Gastrocnemius medialis (tissue), 4 donors: ENCODE measurements at regions not wholly inside any gene's neighbourhood (a gene's known extent, or its start where the extent isn't known, plus 50 kb on each side); places are given as distances from the start of the nearest gene placed in this dataset.

Experiments used
- ATAC-seq, 2 donors: fragments of 150-250 bp; one replicate each; pipeline ENCODE4 v1.9.1; 2016
- DNase-seq, 2 donors: peaks; one replicate each; pipeline ENCODE4 v3.0.0-alpha.2; 2019
- H3K27ac ChIP-seq, 4 donors: fragments of 200-600 bp; sonication (generic); 1 replicate in 1 of 4; 2 replicates in 3 of 4; pipeline ENCODE4 v1.5.1; 2016 to 2018; ENCODE audit warnings: mild to moderate bottlenecking in 2 of 4, moderate library complexity in 1 of 4
- H3K27me3 ChIP-seq, 3 donors: fragments of 200-600 bp; sonication (generic) in 2 of 3; 1 replicate in 1 of 3; 2 replicates in 2 of 3; pipeline versions ENCODE4 v1.5.1 to v1.6.0; 2016 to 2019; ENCODE audit warnings: mild to moderate bottlenecking in 1 of 3, moderate library complexity in 1 of 3
- H3K36me3 ChIP-seq, 2 donors: fragments of 200-600 bp; sonication (generic) in 1 of 2; one replicate each; pipeline ENCODE4 v1.5.1; 2017 to 2018
- H3K4me1 ChIP-seq, 2 donors: fragments of 200-600 bp; sonication (generic) in 1 of 2; one replicate each; pipeline ENCODE4 v1.5.1; 2016 to 2017; ENCODE audit warnings: mild to moderate bottlenecking in 2 of 2
- H3K4me3 ChIP-seq, 4 donors: fragments of 200-600 bp; sonication (generic) in 3 of 4; 1 replicate in 1 of 4; 2 replicates in 3 of 4; pipeline ENCODE4 v1.5.1; 2016 to 2019; ENCODE audit warnings: mild to moderate bottlenecking in 2 of 4
- H3K9me3 ChIP-seq, 3 donors: fragments of 200-600 bp; sonication (generic) in 2 of 3; 1 replicate in 1 of 3; 2 replicates in 2 of 3; pipeline ENCODE4 v1.5.1; 2016 to 2019
- POLR2A ChIP-seq, 2 donors: fragments of 450-650 bp; IDR thresholded peaks; one replicate each; pipeline ENCODE4 v1.6.1; 2017; ENCODE audit warnings: antibody characterized with exemption in 2 of 2, mild to moderate bottlenecking in 2 of 2, moderate library complexity in 2 of 2
- in situ Hi-C, 4 donors: fragments of 200-750 bp; cut with MboI; loops; one replicate each; pipeline versions ENCODE4 v1.15.0 to v1.8.0; 2017; ENCODE audit warnings: low sequenced_read_pairs in 4 of 4
- intact Hi-C: fragments of 100-400 bp; cut with DNase I; formaldehyde crosslinking; loops from one replicate; pipeline ENCODE4 v1.15.1; 2023; ENCODE audit warnings: low total_unique reads
- TF ChIP-seq, protein P1 (sequence below), 5 experiments: fragments of 450-650 bp in 3 of 5; fragments of 200-600 bp in 2 of 5; sonication (generic) in 2 of 5; IDR thresholded peaks in 4 of 5; conservative IDR thresholded peaks in 1 of 5; 1 replicate in 4 of 5; 2 replicates in 1 of 5; pipeline ENCODE4 v1.5.1; 2016 to 2019; ENCODE audit warnings: antibody characterized with exemption in 5 of 5, mild to moderate bottlenecking in 3 of 5, moderate library complexity in 3 of 5

DNA sequence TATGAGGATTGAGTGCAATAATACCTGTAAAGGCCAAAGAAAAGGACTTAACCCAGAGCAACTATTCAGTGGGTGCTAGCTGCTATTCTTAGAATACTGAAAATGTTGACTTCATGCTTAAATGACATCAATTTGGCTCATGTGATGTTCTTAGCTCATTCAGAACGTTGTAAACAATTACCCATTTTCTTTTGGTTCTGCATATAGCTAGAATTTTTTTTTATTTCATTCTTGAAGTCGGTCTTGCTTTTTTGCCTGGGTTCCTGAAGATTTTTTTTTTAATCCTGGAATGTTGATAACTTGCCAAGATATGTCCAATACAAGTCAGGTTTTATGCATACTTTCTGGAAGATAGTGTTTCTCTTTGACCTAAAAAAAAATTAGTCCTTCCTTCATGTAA is 772.0 kb downstream of the LTN1 start:
- ATAC-seq, result no peak

DNA sequence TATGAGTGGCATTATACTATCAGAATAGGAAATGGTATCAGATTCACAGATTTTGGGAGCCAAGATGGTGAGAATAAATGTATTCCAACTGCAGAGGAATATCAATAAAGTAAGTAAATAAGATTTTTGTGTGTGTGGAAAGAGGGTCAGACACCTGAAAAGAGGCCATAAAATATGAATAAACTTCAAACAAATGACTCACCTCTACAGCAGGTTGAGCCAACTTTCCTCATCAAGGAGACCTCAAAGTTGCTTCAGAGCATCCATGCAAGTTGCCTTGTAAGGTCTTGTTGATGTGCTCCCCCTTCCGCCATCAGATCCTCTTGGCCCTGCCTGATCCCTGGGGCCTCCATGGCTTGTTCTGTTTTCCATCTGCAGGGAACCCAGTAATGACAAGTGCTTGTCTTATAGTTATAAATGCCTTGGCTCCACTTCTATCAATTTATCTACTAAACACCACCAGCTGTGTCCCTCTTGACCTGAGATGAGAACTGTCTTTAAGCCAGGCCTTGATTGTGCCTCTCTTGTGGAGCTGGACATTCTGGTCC is 775.6 kb downstream of the LTN1 start:
- DNase-seq (peak in 1 of 2 donors; percentile 54), ATAC-seq (peak in 1 of 2 donors; percentile 31)
- TF ChIP-seq POLR2A (IDR thresholded peaks at IDR 0.05), result no peak
- TF ChIP-seq, protein P1, sequence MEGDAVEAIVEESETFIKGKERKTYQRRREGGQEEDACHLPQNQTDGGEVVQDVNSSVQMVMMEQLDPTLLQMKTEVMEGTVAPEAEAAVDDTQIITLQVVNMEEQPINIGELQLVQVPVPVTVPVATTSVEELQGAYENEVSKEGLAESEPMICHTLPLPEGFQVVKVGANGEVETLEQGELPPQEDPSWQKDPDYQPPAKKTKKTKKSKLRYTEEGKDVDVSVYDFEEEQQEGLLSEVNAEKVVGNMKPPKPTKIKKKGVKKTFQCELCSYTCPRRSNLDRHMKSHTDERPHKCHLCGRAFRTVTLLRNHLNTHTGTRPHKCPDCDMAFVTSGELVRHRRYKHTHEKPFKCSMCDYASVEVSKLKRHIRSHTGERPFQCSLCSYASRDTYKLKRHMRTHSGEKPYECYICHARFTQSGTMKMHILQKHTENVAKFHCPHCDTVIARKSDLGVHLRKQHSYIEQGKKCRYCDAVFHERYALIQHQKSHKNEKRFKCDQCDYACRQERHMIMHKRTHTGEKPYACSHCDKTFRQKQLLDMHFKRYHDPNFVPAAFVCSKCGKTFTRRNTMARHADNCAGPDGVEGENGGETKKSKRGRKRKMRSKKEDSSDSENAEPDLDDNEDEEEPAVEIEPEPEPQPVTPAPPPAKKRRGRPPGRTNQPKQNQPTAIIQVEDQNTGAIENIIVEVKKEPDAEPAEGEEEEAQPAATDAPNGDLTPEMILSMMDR (IDR thresholded peaks at IDR 0.05 in 4 of 5, conservative IDR thresholded peaks at IDR 0.05 in 1 of 5), result no peak
- Histone ChIP-seq H3K27ac (no peak overlapping the region), H3K36me3 (no peaks in the 10 kb centered on the region), H3K4me3 (no peak overlapping the region), H3K4me1 (peaks cover 8 to 29% of the 10 kb centered on the region in 2 donors), H3K9me3 (no peaks in the 10 kb centered on the region), H3K27me3 (no peaks in the 10 kb centered on the region)
- intact Hi-C loops (loop anchor here (10.0 kb wide), 1 partner anchor 112 kb away; no protein-coding TSS in a partner anchor), in situ Hi-C loops (no loop called here)

More for the DNA sequence above, 772.0 kb downstream of the LTN1 start:
- no peak for TF ChIP-seq POLR2A (IDR thresholded peaks at IDR 0.05)
- TF ChIP-seq, protein P1 (IDR thresholded peaks at IDR 0.05 in 4 of 5, conservative IDR thresholded peaks at IDR 0.05 in 1 of 5), result no peak
- Histone ChIP-seq H3K4me1 (peaks cover 3 to 13% of the 10 kb centered on the region in 2 donors), H3K36me3 (no peaks in the 10 kb centered on the region), H3K9me3 (no peaks in the 10 kb centered on the region), H3K27me3 (no peaks in the 10 kb centered on the region), H3K27ac (no peak overlapping the region), H3K4me3 (no peak overlapping the region)
- DNase-seq, result no peak
- in situ Hi-C loops, result no loop called here
- intact Hi-C loops, result no loop called here

DNA sequence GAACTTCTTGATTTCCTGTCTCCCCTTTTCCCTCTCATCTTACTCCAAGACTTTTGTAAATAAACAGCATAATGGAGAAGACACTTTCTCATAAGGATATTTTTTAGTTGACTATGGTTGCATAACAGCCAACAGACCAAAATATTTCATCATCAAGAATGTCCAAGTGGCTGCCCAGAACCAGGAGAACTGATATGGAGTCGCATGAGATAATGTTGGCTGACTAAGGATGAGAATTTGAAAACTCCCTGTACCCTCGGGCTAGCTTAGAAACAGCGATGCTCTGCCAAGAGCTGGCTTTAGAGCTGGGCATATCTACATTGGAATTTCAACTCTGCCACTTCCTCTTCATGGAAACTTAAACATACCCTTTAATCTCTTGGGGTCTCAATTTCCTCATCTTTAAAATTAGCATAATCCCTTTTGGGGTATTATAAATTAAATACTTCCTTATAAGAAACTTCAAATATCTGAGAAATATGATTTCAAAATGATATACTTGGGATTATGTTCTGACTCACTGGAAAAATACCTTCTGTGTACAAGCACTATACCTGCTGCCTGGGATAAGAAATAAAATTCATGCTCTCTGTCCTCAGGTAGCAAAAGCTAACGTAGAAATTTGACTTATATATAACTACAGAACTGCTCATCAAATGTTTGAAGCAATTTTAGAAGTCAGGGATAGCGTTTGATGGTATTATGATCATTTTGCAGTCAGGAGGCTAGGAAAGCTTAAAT is 777.3 kb downstream of the LTN1 start:
- H3K9me3 ChIP-seq, result no peaks in the 10 kb centered on the region
- H3K27me3 ChIP-seq, result no peaks in the 10 kb centered on the region
- H3K4me1 ChIP-seq, result peaks cover 10 to 30% of the 10 kb centered on the region in 2 donors
- no peaks in the 10 kb centered on the region for H3K36me3 ChIP-seq
- peak; percentile 98 to 99 for ATAC-seq
- peak overlapping the region in 1 of 4 donors; percentile 15 for H3K4me3 ChIP-seq
- peak overlapping the region; percentile 55 to 75 (median 62) for H3K27ac ChIP-seq
- DNase-seq, result peak; percentile 35 to 59
- intact Hi-C loops, result loop anchor here (10.0 kb wide), 1 partner anchor 111 kb away; no protein-coding TSS in a partner anchor
- TF ChIP-seq, protein P1 (IDR thresholded peaks at IDR 0.05 in 4 of 5, conservative IDR thresholded peaks at IDR 0.05 in 1 of 5), result no peak
- TF ChIP-seq POLR2A (IDR thresholded peaks at IDR 0.05), result no peak
- in situ Hi-C loops, result no loop called here

DNA sequence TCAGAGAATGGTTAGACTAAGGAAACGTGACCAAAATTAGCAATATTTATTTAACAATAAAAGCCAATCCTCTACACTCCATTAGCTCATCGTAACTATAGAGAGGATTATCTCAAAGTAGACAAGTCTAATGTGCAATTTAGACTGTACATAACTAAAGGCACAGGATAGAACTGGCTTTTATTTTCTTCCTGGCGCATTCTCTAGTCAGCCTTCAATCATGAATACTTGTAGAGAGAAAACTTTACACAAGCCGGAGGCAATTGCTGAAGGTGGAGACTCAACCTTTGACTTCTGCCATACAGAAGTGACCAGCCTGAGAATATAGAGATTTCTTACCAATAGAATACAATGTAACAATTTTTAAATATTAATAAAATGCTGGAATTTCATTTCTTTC is 777.9 kb downstream of the LTN1 start:
- ATAC-seq (peak; percentile 19 to 25), DNase-seq (no peak)
- peak overlapping the region; percentile 55 to 75 (median 62) for H3K27ac ChIP-seq
- no peaks in the 10 kb centered on the region for H3K27me3 ChIP-seq
- H3K36me3 ChIP-seq, result no peaks in the 10 kb centered on the region
- TF ChIP-seq POLR2A (IDR thresholded peaks at IDR 0.05), result no peak
- TF ChIP-seq, protein P1 (IDR thresholded peaks at IDR 0.05 in 4 of 5, conservative IDR thresholded peaks at IDR 0.05 in 1 of 5), result no peak
- intact Hi-C loops (loop anchor here (10.0 kb wide), 1 partner anchor 110 kb away; no protein-coding TSS in a partner anchor), in situ Hi-C loops (no loop called here)
- no peaks in the 10 kb centered on the region for H3K9me3 ChIP-seq
- H3K4me1 ChIP-seq, result peaks cover 10 to 29% of the 10 kb centered on the region in 2 donors
- H3K4me3 ChIP-seq, result peak overlapping the region in 1 of 4 donors; percentile 15
